Lung microvascular endothelial cell (primary cell): ENCODE measurements at regions not wholly inside any gene's neighbourhood (a gene's known extent, or its start where the extent isn't known, plus 50 kb on each side); places are given as distances from the start of the nearest gene placed in this dataset.

Experiments
- DNase-seq, 2 donors: peaks; one replicate each; pipeline versions ENCODE4 v3.0.0 to v3.0.0-alpha.2; 2010; ENCODE audit warnings: low read depth in 2 of 2

- no peak for DNase-seq
These were observed 52.5 kb upstream of the KHDRBS2 start for GRCh38 chr6:62338477-62338876.
